Kidney (tissue), 13 donors: ENCODE measurements at regions not wholly inside any gene's neighbourhood (a gene's known extent, or its start where the extent isn't known, plus 50 kb on each side); places are given as distances from the start of the nearest gene placed in this dataset.

ENCODE experiments used
- DNase-seq, 5 donors: peaks; one replicate each; pipeline ENCODE4 v3.0.0-alpha.2; 2013 to 2020
- FAIRE-seq: peaks from 2 replicates; lab custom pipeline; 2012; peaks lifted over from hg19 to GRCh38; lab: Jason Lieb, UNC
- H3K27ac ChIP-seq, 2 donors: one replicate each; pipeline ENCODE4 v1.7.0; 2013; ENCODE audit warnings: low read depth in 2 of 2, low read length in 2 of 2, inconsistent platforms in 1 of 2
- H3K27me3 ChIP-seq: one replicate; pipeline ENCODE4 v1.7.1; 2013; ENCODE audit warnings: low read length, inconsistent platforms; ENCODE audit not compliant: control insufficient read depth, insufficient read depth
- H3K36me3 ChIP-seq, 3 donors: one replicate each; pipeline versions ENCODE4 v1.7.0 to v1.7.1; 2013; ENCODE audit warnings: low read length in 3 of 3, control low read depth in 1 of 3, inconsistent platforms in 1 of 3; ENCODE audit not compliant: insufficient read depth in 3 of 3, control insufficient read depth in 2 of 3
- H3K4me1 ChIP-seq, 3 donors: one replicate each; pipeline versions ENCODE4 v1.7.0 to v1.7.1; 2013; ENCODE audit warnings: low read length in 3 of 3, inconsistent platforms in 1 of 3, low read depth in 1 of 3; ENCODE audit not compliant: control insufficient read depth in 2 of 3, insufficient read depth in 2 of 3
- H3K4me3 ChIP-seq, 3 donors: one replicate each; pipeline versions ENCODE4 v1.7.0 to v1.8.1; 2013; ENCODE audit warnings: low read length in 3 of 3, control low read depth in 1 of 3, inconsistent platforms in 1 of 3
- H3K9ac ChIP-seq, 3 donors: one replicate each; pipeline versions ENCODE4 v1.7.0 to v1.7.1; 2013; ENCODE audit warnings: low read length in 3 of 3, control low read depth in 1 of 3, inconsistent platforms in 1 of 3
- H3K9me3 ChIP-seq, 3 donors: one replicate each; pipeline versions ENCODE4 v1.7.0 to v1.7.1; 2013; ENCODE audit warnings: low read length in 3 of 3, control low read depth in 1 of 3, inconsistent platforms in 1 of 3; ENCODE audit not compliant: control insufficient read depth in 2 of 3, insufficient read depth in 1 of 3
- intact Hi-C: fragments of 100-400 bp; cut with DNase I; formaldehyde crosslinking; loops from one replicate; pipeline ENCODE4 v1.11.1; 2022
- TF ChIP-seq, protein P1 (sequence below): IDR thresholded peaks from 3 replicates; pipeline ENCODE4 v1.5.1; 2012; ENCODE audit warnings: mild to moderate bottlenecking, moderate library complexity, borderline replicate concordance; ENCODE audit not compliant: insufficient read depth; ENCODE audit errors: extremely low read depth
- donor health status: control.
- donor health status: control.
- donor health status: control.
- donor health status: control.
- donor health status: control.
- donor health status: DM: yes; HTN: yes; CAD: no.
- donor health status: Normal renal cell carcinoma (clear cell type).

DNA sequence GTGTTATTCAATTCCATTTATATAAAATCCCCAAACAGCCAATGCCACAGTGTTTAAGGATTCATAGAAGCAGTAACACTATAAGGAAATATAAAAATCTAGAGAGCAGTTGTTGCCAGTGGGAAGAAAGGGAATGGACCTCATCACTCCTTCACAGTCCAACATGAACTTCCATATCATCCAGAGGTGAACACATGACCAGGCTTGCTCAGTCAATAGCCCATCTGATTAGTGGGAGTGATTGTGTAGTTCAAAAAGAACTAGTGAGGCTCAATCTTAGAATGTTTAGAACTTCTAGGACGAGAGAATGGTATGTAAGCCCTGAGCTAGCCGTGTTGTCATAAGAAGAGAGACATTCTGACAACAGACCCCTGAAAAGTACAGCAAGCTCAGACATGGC, 314.1 kb downstream of the LIG4 start:
- FAIRE-seq = no peak
- intact Hi-C loops = no loop called here
- TF ChIP-seq, protein P1, sequence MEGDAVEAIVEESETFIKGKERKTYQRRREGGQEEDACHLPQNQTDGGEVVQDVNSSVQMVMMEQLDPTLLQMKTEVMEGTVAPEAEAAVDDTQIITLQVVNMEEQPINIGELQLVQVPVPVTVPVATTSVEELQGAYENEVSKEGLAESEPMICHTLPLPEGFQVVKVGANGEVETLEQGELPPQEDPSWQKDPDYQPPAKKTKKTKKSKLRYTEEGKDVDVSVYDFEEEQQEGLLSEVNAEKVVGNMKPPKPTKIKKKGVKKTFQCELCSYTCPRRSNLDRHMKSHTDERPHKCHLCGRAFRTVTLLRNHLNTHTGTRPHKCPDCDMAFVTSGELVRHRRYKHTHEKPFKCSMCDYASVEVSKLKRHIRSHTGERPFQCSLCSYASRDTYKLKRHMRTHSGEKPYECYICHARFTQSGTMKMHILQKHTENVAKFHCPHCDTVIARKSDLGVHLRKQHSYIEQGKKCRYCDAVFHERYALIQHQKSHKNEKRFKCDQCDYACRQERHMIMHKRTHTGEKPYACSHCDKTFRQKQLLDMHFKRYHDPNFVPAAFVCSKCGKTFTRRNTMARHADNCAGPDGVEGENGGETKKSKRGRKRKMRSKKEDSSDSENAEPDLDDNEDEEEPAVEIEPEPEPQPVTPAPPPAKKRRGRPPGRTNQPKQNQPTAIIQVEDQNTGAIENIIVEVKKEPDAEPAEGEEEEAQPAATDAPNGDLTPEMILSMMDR = no peak
- H3K36me3 ChIP-seq = no peaks in the 10 kb centered on the region
- no peak for DNase-seq
- H3K4me1 ChIP-seq = no peaks in the 10 kb centered on the region
- H3K27me3 ChIP-seq = no peaks in the 10 kb centered on the region
- H3K9ac ChIP-seq = no peak overlapping the region
- H3K27ac ChIP-seq = no peak overlapping the region
- no peaks in the 10 kb centered on the region for H3K9me3 ChIP-seq
- no peak overlapping the region for H3K4me3 ChIP-seq

DNA sequence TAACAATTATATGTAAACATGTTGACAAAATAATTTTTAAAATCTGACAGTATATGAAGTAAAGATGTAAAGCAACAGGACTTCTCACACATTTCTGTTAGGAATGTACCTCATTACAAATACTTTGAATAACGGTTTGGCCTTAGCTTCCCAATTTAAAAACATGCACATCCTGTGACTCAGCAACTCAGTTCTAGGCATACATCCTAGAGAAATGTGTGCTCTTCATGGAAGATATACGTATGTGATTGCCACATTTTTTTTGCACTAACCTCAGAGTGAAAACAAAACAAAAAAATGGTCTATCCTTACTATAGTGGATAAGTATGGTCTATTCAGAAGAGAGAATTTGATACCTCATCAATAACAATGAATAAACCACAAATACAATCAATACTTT, 314.6 kb downstream of the LIG4 start:
- TF ChIP-seq, protein P1 = no peak
- DNase-seq (no peak), FAIRE-seq (no peak)
- no peaks in the 10 kb centered on the region for H3K9me3 ChIP-seq
- no peak overlapping the region for H3K4me3 ChIP-seq
- no peaks in the 10 kb centered on the region for H3K36me3 ChIP-seq
- no peaks in the 10 kb centered on the region for H3K4me1 ChIP-seq
- H3K9ac ChIP-seq = no peak overlapping the region
- H3K27ac ChIP-seq = no peak overlapping the region
- H3K27me3 ChIP-seq = no peaks in the 10 kb centered on the region
- intact Hi-C loops = no loop called here

DNA sequence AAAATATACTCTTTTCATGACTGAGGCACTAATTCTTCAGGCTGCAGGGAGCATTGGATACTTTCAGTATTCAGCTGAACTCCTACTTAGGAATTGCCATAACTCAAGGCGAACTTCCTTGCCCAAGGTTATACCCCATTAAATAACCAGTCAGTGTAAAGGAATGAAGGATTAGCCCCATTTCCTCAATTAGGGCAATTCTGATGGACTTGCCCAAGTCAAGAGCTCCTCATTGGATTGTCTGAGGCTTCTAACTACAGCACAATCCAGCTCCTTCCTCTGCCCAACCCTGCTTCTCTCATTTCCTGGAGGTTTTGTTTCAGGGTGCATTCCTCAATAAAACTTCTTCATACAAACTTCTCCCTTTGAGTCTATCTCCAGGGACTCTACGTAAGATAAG, 329.2 kb downstream of the LIG4 start:
- Histone ChIP-seq H3K4me1 (no peaks in the 10 kb centered on the region), H3K27me3 (no peaks in the 10 kb centered on the region), H3K27ac (no peak overlapping the region), H3K36me3 (no peaks in the 10 kb centered on the region), H3K4me3 (no peak overlapping the region), H3K9me3 (no peaks in the 10 kb centered on the region), H3K9ac (no peak overlapping the region)
- TF ChIP-seq, protein P1 = no peak
- intact Hi-C loops = no loop called here
- no peak for DNase-seq
- no peak for FAIRE-seq

DNA sequence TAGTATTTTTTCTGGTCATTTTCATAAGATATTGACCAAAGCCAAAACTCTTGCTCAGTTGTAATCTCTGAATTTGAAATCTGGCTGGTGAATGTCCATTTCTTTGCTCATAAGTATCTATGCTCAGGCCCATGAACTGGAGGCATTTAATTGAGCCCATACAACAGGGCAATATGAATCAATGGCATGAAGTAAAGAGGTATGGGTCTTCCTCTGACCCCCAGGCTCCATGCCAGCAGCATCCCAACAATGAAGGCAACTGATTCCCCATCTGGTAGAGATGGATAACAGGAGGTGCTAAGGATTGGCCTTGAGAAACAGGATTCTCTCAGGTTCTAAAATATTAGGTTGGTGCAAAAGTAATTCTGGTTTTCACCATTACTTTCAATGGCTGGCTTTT, 330.8 kb downstream of the LIG4 start:
- H3K4me1 ChIP-seq = no peaks in the 10 kb centered on the region
- H3K9me3 ChIP-seq = no peaks in the 10 kb centered on the region
- no peaks in the 10 kb centered on the region for H3K27me3 ChIP-seq
- H3K27ac ChIP-seq = no peak overlapping the region
- FAIRE-seq = no peak
- H3K9ac ChIP-seq = no peak overlapping the region
- H3K36me3 ChIP-seq = no peaks in the 10 kb centered on the region
- no peak for DNase-seq
- intact Hi-C loops = no loop called here
- TF ChIP-seq, protein P1 = no peak
- H3K4me3 ChIP-seq = no peak overlapping the region
